Ovary (tissue), 7 donors: ENCODE measurements at regions not wholly inside any gene's neighbourhood (a gene's known extent, or its start where the extent isn't known, plus 50 kb on each side); places are given as distances from the start of the nearest gene placed in this dataset.

Source experiments
- DNase-seq, 5 donors: peaks; one replicate each; pipeline ENCODE4 v3.0.0-alpha.2; 2019 to 2020
- H3K27ac ChIP-seq, 2 donors: fragments of 200-600 bp; one replicate each; pipeline versions ENCODE4 v1.5.1 to v1.8.0; 2019 to 2022
- H3K27me3 ChIP-seq: fragments of 200-600 bp; one replicate; pipeline ENCODE4 v1.8.0; 2022
- H3K36me3 ChIP-seq: fragments of 200-600 bp; sonication (generic); one replicate; pipeline ENCODE4 v1.5.1; 2019
- H3K4me1 ChIP-seq: one replicate; pipeline ENCODE4 v1.8.1; 2013; ENCODE audit warnings: mild to moderate bottlenecking, moderate library complexity; ENCODE audit not compliant: insufficient read depth
- H3K4me3 ChIP-seq: fragments of 200-600 bp; sonication (generic); one replicate; pipeline ENCODE4 v1.5.1; 2017
- H3K9me3 ChIP-seq, 2 donors: fragments of 200-600 bp in 1 of 2; sonication (generic) in 1 of 2; one replicate each; pipeline versions ENCODE4 v1.5.1 to v1.8.1; 2013 to 2019; ENCODE audit warnings: mild to moderate bottlenecking in 1 of 2, moderate library complexity in 1 of 2
- CTCF ChIP-seq, 3 donors: fragments of 450-650 bp in 2 of 3; fragments of 200-600 bp in 1 of 3; IDR thresholded peaks; one replicate each; pipeline versions ENCODE4 v1.5.1 to v1.8.0; 2016 to 2022; ENCODE audit warnings: antibody characterized with exemption in 3 of 3, mild to moderate bottlenecking in 1 of 3
- EP300 ChIP-seq: sonication (generic); formaldehyde crosslinking; IDR thresholded peaks from one replicate; pipeline ENCODE4 v1.6.1; 2017; ENCODE audit warnings: antibody characterized with exemption
- POLR2A ChIP-seq: fragments of 450-650 bp; IDR thresholded peaks from one replicate; pipeline ENCODE4 v1.6.1; 2017; ENCODE audit warnings: antibody characterized with exemption, mild to moderate bottlenecking, moderate library complexity
- WGBS, 3 donors: extraction: QIAGEN DNeasy Blood & Tissue Kit in 1 of 3; methylation state at CpG; one replicate each; pipeline versions ENCODE4 v1.1.5 to v1.1.7; 2013 to 2017; 5-methylcytosine and 5-hydroxymethylcytosine counted together
- intact Hi-C, 4 donors: fragments of 100-400 bp; cut with DNase I; formaldehyde crosslinking; loops; one replicate each; pipeline versions ENCODE4 v1.11.0 to v1.15.1; 2022 to 2023
- donor health status: DM: no; HTN: no; CAD: no; lungs with moderate emphysema.
- donor health status: DM: no; HTN: no; CAD: no.
- donor health status: Bipolar disorder and iron deficiency.
- donor health status: DM: no; HTN: no; CAD: no.
- donor health status: DM: yes; HTN: yes; CAD: no.

GRCh38 chr3:152664766-152665165, 170.2 kb upstream of the P2RY1 start:
- H3K36me3 ChIP-seq = no peaks in the 10 kb centered on the region
- no peak overlapping the region for H3K27ac ChIP-seq
- H3K9me3 ChIP-seq = no peaks in the 10 kb centered on the region
- intact Hi-C loops = no loop called here
- H3K27me3 ChIP-seq = no peaks in the 10 kb centered on the region
- TF ChIP-seq EP300 (no peak), CTCF (IDR thresholded peaks at IDR 0.05) (no peak), POLR2A (no peak)
- no peak for DNase-seq
- H3K4me3 ChIP-seq = no peak overlapping the region
- H3K4me1 ChIP-seq = no peaks in the 10 kb centered on the region

GRCh38 chr3:152667267-152667666, 167.7 kb upstream of the P2RY1 start:
- H3K4me3 ChIP-seq = no peak overlapping the region
- TF ChIP-seq POLR2A (no peak), EP300 (no peak), CTCF (IDR thresholded peaks at IDR 0.05) (no peak)
- H3K27ac ChIP-seq = no peak overlapping the region
- H3K36me3 ChIP-seq = no peaks in the 10 kb centered on the region
- no peaks in the 10 kb centered on the region for H3K4me1 ChIP-seq
- H3K9me3 ChIP-seq = no peaks in the 10 kb centered on the region
- no peak for DNase-seq
- no peaks in the 10 kb centered on the region for H3K27me3 ChIP-seq
- intact Hi-C loops = no loop called here

GRCh38 chr3:152669560-152669959, 165.4 kb upstream of the P2RY1 start:
- Histone ChIP-seq H3K27me3 (no peaks in the 10 kb centered on the region), H3K36me3 (no peaks in the 10 kb centered on the region), H3K4me1 (no peaks in the 10 kb centered on the region), H3K4me3 (no peak overlapping the region), H3K9me3 (no peaks in the 10 kb centered on the region), H3K27ac (no peak overlapping the region)
- WGBS, 3 donors = 91 to 99% (median 93%) methylated on average over 4 of the region's 4 CpGs
- no peak for TF ChIP-seq CTCF (IDR thresholded peaks at IDR 0.05)
- no peak for TF ChIP-seq POLR2A
- no peak for TF ChIP-seq EP300
- intact Hi-C loops = no loop called here
- DNase-seq = no peak

- H3K27me3 ChIP-seq = no peaks in the 10 kb centered on the region
- no peaks in the 10 kb centered on the region for H3K9me3 ChIP-seq
- H3K27ac ChIP-seq = no peak overlapping the region
- no peak for DNase-seq
- H3K4me1 ChIP-seq = no peaks in the 10 kb centered on the region
- no peak overlapping the region for H3K4me3 ChIP-seq
- H3K36me3 ChIP-seq = no peaks in the 10 kb centered on the region
- WGBS, 3 donors = 39 to 47% (median 39%) methylated on average over 8 of the region's 8 CpGs
- intact Hi-C loops = no loop called here
- TF ChIP-seq EP300 (no peak), POLR2A (no peak), CTCF (IDR thresholded peaks at IDR 0.05) (no peak)
Measured at GRCh38 chr3:152671446-152672319, 163.2 kb upstream of the P2RY1 start.
